NCI-H2107 treated with DMSO at 0.1 percent for 48 hours (cell line): ENCODE measurements at regions not wholly inside any gene's neighbourhood (a gene's known extent, or its start where the extent isn't known, plus 50 kb on each side); places are given as distances from the start of the nearest gene placed in this dataset.
A peak's percentile ranks its signal among the peaks of the same experiment; 100 is the strongest.

Experiments
- DNase-seq: peaks from one replicate; lab custom pipeline; 2025; ENCODE audit not compliant: unreplicated experiment; lab: John Stamatoyannopoulos, UW

- DNase-seq, result no peak
Measured at GRCh38 chr15:45941367-45941766, 306.5 kb downstream of the SQOR start.

- DNase-seq, result no peak
Measured at GRCh38 chr15:45943240-45943639, 308.4 kb downstream of the SQOR start.

GRCh38 chr15:45946111-45946510 is 311.3 kb downstream of the SQOR start:
- DNase-seq, result no peak

- DNase-seq, result no peak
Measured at GRCh38 chr15:45948181-45948621, 313.4 kb downstream of the SQOR start.

GRCh38 chr15:45958924-45959323 is 324.1 kb downstream of the SQOR start:
- DNase-seq, result no peak

GRCh38 chr15:45962733-45963132 is 327.9 kb downstream of the SQOR start:
- no peak for DNase-seq

- no peak for DNase-seq
Measured at GRCh38 chr15:45970542-45970941, 335.7 kb downstream of the SQOR start.

GRCh38 chr15:45980366-45980765 is 345.5 kb downstream of the SQOR start:
- no peak for DNase-seq

GRCh38 chr15:45981625-45982024 is 346.8 kb downstream of the SQOR start:
- DNase-seq, result no peak

GRCh38 chr15:45991863-45992262 is 357.0 kb downstream of the SQOR start:
- DNase-seq, result no peak

GRCh38 chr15:45993072-45993471 is 358.2 kb downstream of the SQOR start:
- DNase-seq, result no peak

- no peak for DNase-seq
Measured at GRCh38 chr15:45993508-45993907, 358.7 kb downstream of the SQOR start.

- DNase-seq, result no peak
Measured at GRCh38 chr15:45995800-45996199, 361.0 kb downstream of the SQOR start.

GRCh38 chr15:46014532-46014931 is 379.7 kb downstream of the SQOR start:
- DNase-seq, result no peak

- no peak for DNase-seq
Measured at GRCh38 chr15:46034755-46035154, 399.9 kb downstream of the SQOR start.

GRCh38 chr15:46039703-46040102 is 404.9 kb downstream of the SQOR start:
- no peak for DNase-seq

GRCh38 chr15:46041905-46042304 is 407.1 kb downstream of the SQOR start:
- no peak for DNase-seq

GRCh38 chr15:46059921-46060594 is 425.2 kb downstream of the SQOR start:
- no peak for DNase-seq

GRCh38 chr15:46061002-46061401 is 426.2 kb downstream of the SQOR start:
- DNase-seq, result no peak

- DNase-seq, result no peak
Measured at GRCh38 chr15:46077220-46077619, 442.4 kb downstream of the SQOR start.

- DNase-seq, result no peak
Measured at GRCh38 chr15:46079046-46079445, 444.2 kb downstream of the SQOR start.

- peak; percentile 7 for DNase-seq
Measured at GRCh38 chr15:46080016-46080415, 445.2 kb downstream of the SQOR start.
